Stimulated activated CD4-positive, alpha-beta T cell treated with anti-CD3 and anti-CD28 coated beads, TNF-alpha, amount 100 ng/mL, for 48 hours (primary cell): ENCODE measurements at regions not wholly inside any gene's neighbourhood (a gene's known extent, or its start where the extent isn't known, plus 50 kb on each side); places are given as distances from the start of the nearest gene placed in this dataset.

Experiments used
- DNase-seq, 3 donors: peaks; one replicate each; pipeline ENCODE4 v3.0.0-alpha.2; 2020; ENCODE audit warnings: low read depth in 3 of 3

- no peak for DNase-seq
Measured at GRCh38 chr2:63780518-63781155, 61.1 kb upstream of the UGP2 start.

- DNase-seq: no peak
Measured at GRCh38 chr2:63784461-63784860, 57.2 kb upstream of the UGP2 start.

- DNase-seq: no peak
Measured at GRCh38 chr2:63785096-63785495, 56.6 kb upstream of the UGP2 start.

- no peak for DNase-seq
Measured at GRCh38 chr2:63786471-63786870, 55.2 kb upstream of the UGP2 start.

GRCh38 chr2:63788071-63788470, 53.6 kb upstream of the UGP2 start:
- no peak for DNase-seq

- no peak for DNase-seq
Measured at GRCh38 chr2:63789338-63790020, 52.2 kb upstream of the UGP2 start.

- DNase-seq: no peak
Measured at GRCh38 chr2:63790491-63790890, 51.2 kb upstream of the UGP2 start.

GRCh38 chr2:63790906-63791305, 50.8 kb upstream of the UGP2 start:
- DNase-seq: no peak

GRCh38 chr2:63791387-63791786, 50.3 kb upstream of the UGP2 start:
- DNase-seq: no peak
